IgD-negative memory B cell (primary cell): ENCODE measurements at regions not wholly inside any gene's neighbourhood (a gene's known extent, or its start where the extent isn't known, plus 50 kb on each side); places are given as distances from the start of the nearest gene placed in this dataset.
A peak's percentile ranks its signal among the peaks of the same experiment; 100 is the strongest.
"Not testable (repeated sequence)": the region's sequence is repeated elsewhere in the genome, so short reads cannot be mapped to it uniquely, and the experiment has no call there.

Experiments
- H3K27ac Mint-ChIP-seq, 3 donors: one replicate each; pipeline ENCODE4 v1.8.0; 2020 to 2022; ENCODE audit warnings: mild to moderate bottlenecking in 3 of 3, mixed read lengths in 3 of 3, moderate library complexity in 1 of 3
- H3K27me3 Mint-ChIP-seq: one replicate; pipeline ENCODE4 v1.8.0; 2021; ENCODE audit warnings: mixed read lengths
- H3K36me3 Mint-ChIP-seq: one replicate; pipeline ENCODE4 v1.8.0; 2020; ENCODE audit warnings: mild to moderate bottlenecking, mixed read lengths
- H3K4me1 Mint-ChIP-seq, 3 donors: one replicate each; pipeline ENCODE4 v1.8.0; 2020 to 2022; ENCODE audit warnings: mixed read lengths in 3 of 3, mild to moderate bottlenecking in 1 of 3
- H3K4me3 Mint-ChIP-seq, 4 donors: one replicate each; pipeline ENCODE4 v1.8.0; 2020 to 2022; ENCODE audit warnings: mild to moderate bottlenecking in 4 of 4, mixed read lengths in 4 of 4, moderate library complexity in 3 of 4
- H3K9me3 Mint-ChIP-seq, 3 donors: one replicate each; pipeline ENCODE4 v1.8.0; 2020 to 2021; ENCODE audit warnings: mixed read lengths in 3 of 3, mild to moderate bottlenecking in 1 of 3

- Mint-ChIP-seq H3K36me3 (no peaks in the 10 kb centered on the region), H3K27ac (no peak overlapping the region), H3K9me3 (peaks cover 0 to 7% (median 0%) of the 10 kb centered on the region in 3 donors), H3K4me1 (no peaks in the 10 kb centered on the region), H3K27me3 (peaks cover 3% of the 10 kb centered on the region), H3K4me3 (no peak overlapping the region)
Measured at GRCh38 chr13:21879263-21879914, 208.5 kb downstream of the FGF9 start.

- Mint-ChIP-seq H3K36me3 (no peaks in the 10 kb centered on the region), H3K27ac (no peak overlapping the region), H3K4me1 (no peaks in the 10 kb centered on the region), H3K27me3 (peaks cover 3% of the 10 kb centered on the region), H3K4me3 (no peak overlapping the region), H3K9me3 (peaks cover 0 to 4% (median 0%) of the 10 kb centered on the region in 3 donors)
Measured at GRCh38 chr13:21882766-21883165, 211.9 kb downstream of the FGF9 start.

GRCh38 chr13:21883713-21884112 lies 212.8 kb downstream of the FGF9 start:
- H3K27me3 Mint-ChIP-seq = peaks cover 3% of the 10 kb centered on the region
- H3K9me3 Mint-ChIP-seq = peaks cover 0 to 4% (median 0%) of the 10 kb centered on the region in 3 donors
- no peak overlapping the region for H3K27ac Mint-ChIP-seq
- no peaks in the 10 kb centered on the region for H3K36me3 Mint-ChIP-seq
- H3K4me1 Mint-ChIP-seq = no peaks in the 10 kb centered on the region
- no peak overlapping the region for H3K4me3 Mint-ChIP-seq

- Mint-ChIP-seq H3K27ac (no peak overlapping the region), H3K36me3 (no peaks in the 10 kb centered on the region), H3K4me3 (no peak overlapping the region), H3K4me1 (no peaks in the 10 kb centered on the region), H3K27me3 (peaks cover 3% of the 10 kb centered on the region), H3K9me3 (peaks cover 0 to 4% (median 0%) of the 10 kb centered on the region in 3 donors)
Measured at GRCh38 chr13:21884299-21884909, 213.5 kb downstream of the FGF9 start.

GRCh38 chr13:21884965-21885567 lies 214.2 kb downstream of the FGF9 start:
- Mint-ChIP-seq H3K4me1 (no peaks in the 10 kb centered on the region), H3K9me3 (peaks cover 0 to 4% (median 0%) of the 10 kb centered on the region in 3 donors), H3K27ac (no peak overlapping the region), H3K36me3 (no peaks in the 10 kb centered on the region), H3K4me3 (no peak overlapping the region), H3K27me3 (peaks cover 3% of the 10 kb centered on the region)

GRCh38 chr13:21885714-21886224 lies 214.9 kb downstream of the FGF9 start:
- Mint-ChIP-seq H3K36me3 (no peaks in the 10 kb centered on the region), H3K27me3 (peaks cover 3% of the 10 kb centered on the region), H3K4me1 (no peaks in the 10 kb centered on the region), H3K9me3 (peaks cover 0 to 4% (median 0%) of the 10 kb centered on the region in 3 donors), H3K4me3 (no peak overlapping the region), H3K27ac (no peak overlapping the region)

- Mint-ChIP-seq H3K36me3 (no peaks in the 10 kb centered on the region), H3K4me1 (no peaks in the 10 kb centered on the region), H3K27me3 (peaks cover 3% of the 10 kb centered on the region), H3K9me3 (no peaks in the 10 kb centered on the region), H3K27ac (no peak overlapping the region), H3K4me3 (no peak overlapping the region)
Measured at GRCh38 chr13:21889651-21890050, 218.8 kb downstream of the FGF9 start.

GRCh38 chr13:21890220-21890619 lies 219.3 kb downstream of the FGF9 start:
- H3K9me3 Mint-ChIP-seq, H3K27ac Mint-ChIP-seq, H3K36me3 Mint-ChIP-seq, H3K4me1 Mint-ChIP-seq, H3K27me3 Mint-ChIP-seq, H3K4me3 Mint-ChIP-seq: not testable (repeated sequence)

- H3K27me3 Mint-ChIP-seq = no peaks in the 10 kb centered on the region
- no peaks in the 10 kb centered on the region for H3K9me3 Mint-ChIP-seq
- H3K4me1 Mint-ChIP-seq = peaks cover 0 to 4% (median 0%) of the 10 kb centered on the region in 3 donors
- H3K36me3 Mint-ChIP-seq = no peaks in the 10 kb centered on the region
- no peak overlapping the region for H3K27ac Mint-ChIP-seq
- no peak overlapping the region for H3K4me3 Mint-ChIP-seq
Measured at GRCh38 chr13:21894091-21894490, 223.2 kb downstream of the FGF9 start.

GRCh38 chr13:21894703-21895699 lies 224.1 kb downstream of the FGF9 start:
- Mint-ChIP-seq H3K4me1 (peaks cover 0 to 4% (median 0%) of the 10 kb centered on the region in 3 donors), H3K27ac (peak overlapping the region in 2 of 3 donors; percentile 24 to 76), H3K4me3 (no peak overlapping the region), H3K27me3 (no peaks in the 10 kb centered on the region), H3K36me3 (no peaks in the 10 kb centered on the region), H3K9me3 (no peaks in the 10 kb centered on the region)

- H3K27me3 Mint-ChIP-seq = no peaks in the 10 kb centered on the region
- no peaks in the 10 kb centered on the region for H3K36me3 Mint-ChIP-seq
- no peaks in the 10 kb centered on the region for H3K9me3 Mint-ChIP-seq
- H3K4me1 Mint-ChIP-seq = peaks cover 0 to 4% (median 0%) of the 10 kb centered on the region in 3 donors
- H3K4me3 Mint-ChIP-seq = no peak overlapping the region
- H3K27ac Mint-ChIP-seq = no peak overlapping the region
Measured at GRCh38 chr13:21895779-21896178, 224.9 kb downstream of the FGF9 start.

- Mint-ChIP-seq H3K4me1 (peaks cover 0 to 4% (median 0%) of the 10 kb centered on the region in 3 donors), H3K27ac (no peak overlapping the region), H3K4me3 (no peak overlapping the region), H3K27me3 (no peaks in the 10 kb centered on the region), H3K9me3 (no peaks in the 10 kb centered on the region), H3K36me3 (no peaks in the 10 kb centered on the region)
Measured at GRCh38 chr13:21897161-21897560, 226.3 kb downstream of the FGF9 start.

- peaks cover 0 to 4% (median 0%) of the 10 kb centered on the region in 3 donors for H3K4me1 Mint-ChIP-seq
- peaks cover 2% of the 10 kb centered on the region for H3K27me3 Mint-ChIP-seq
- H3K27ac Mint-ChIP-seq = no peak overlapping the region
- no peaks in the 10 kb centered on the region for H3K36me3 Mint-ChIP-seq
- H3K9me3 Mint-ChIP-seq = no peaks in the 10 kb centered on the region
- H3K4me3 Mint-ChIP-seq = no peak overlapping the region
Measured at GRCh38 chr13:21898459-21898858, 227.6 kb downstream of the FGF9 start.

- no peak overlapping the region for H3K27ac Mint-ChIP-seq
- H3K9me3 Mint-ChIP-seq = no peaks in the 10 kb centered on the region
- H3K4me3 Mint-ChIP-seq = no peak overlapping the region
Measured at GRCh38 chr13:21898945-21899344, 228.1 kb downstream of the FGF9 start.

More at GRCh38 chr13:21898945-21899344, 228.1 kb downstream of the FGF9 start:
- Mint-ChIP-seq H3K36me3 (no peaks in the 10 kb centered on the region), H3K27me3 (peaks cover 2% of the 10 kb centered on the region), H3K4me1 (peaks cover 0 to 4% (median 0%) of the 10 kb centered on the region in 3 donors)
